ENCODE measurements at regions not wholly inside any gene's neighbourhood (a gene's known extent, or its start where the extent isn't known, plus 50 kb on each side); places are given as distances from the start of the nearest gene placed in this dataset.

- TF ChIP-seq TEAD4 (CRISPR knock-in tag; IDR thresholded peaks at IDR 0.05) = no peak
- TF ChIP-seq HMGA2 (CRISPR knock-in tag; IDR thresholded peaks at IDR 0.05) = no peak
- TF ChIP-seq USF1 (CRISPR knock-in tag; IDR thresholded peaks at IDR 0.05) = no peak
- no peak for TF ChIP-seq CTCF (IDR thresholded peaks at IDR 0.05)
- TF ChIP-seq TEAD1 (CRISPR knock-in tag; IDR thresholded peaks at IDR 0.05) = no peak
- TF ChIP-seq CBFB (CRISPR knock-in tag; IDR thresholded peaks at IDR 0.05; ENCODE audit: low read depth) = no peak
- TF ChIP-seq ATF6 (CRISPR knock-in tag; IDR thresholded peaks at IDR 0.05) = no peak
- no peak for TF ChIP-seq ZBTB43 (CRISPR knock-in tag; IDR thresholded peaks at IDR 0.05)
- no peak for TF ChIP-seq KAT7 (CRISPR knock-in tag; IDR thresholded peaks at IDR 0.05; ENCODE audit: borderline replicate concordance)
- no peak for TF ChIP-seq MAX (CRISPR knock-in tag; IDR thresholded peaks at IDR 0.05)
- TF ChIP-seq GABPB1 (CRISPR knock-in tag; IDR thresholded peaks at IDR 0.05) = no peak
- TF ChIP-seq NR2C2 (CRISPR knock-in tag; IDR thresholded peaks at IDR 0.05) = no peak
These were observed 616.1 kb downstream of the DTWD2 start for GRCh38 chr5:118371973-118372831.
